HG03064 (cell line): ENCODE measurements at regions not wholly inside any gene's neighbourhood (a gene's known extent, or its start where the extent isn't known, plus 50 kb on each side); places are given as distances from the start of the nearest gene placed in this dataset.
A peak's percentile ranks its signal among the peaks of the same experiment; 100 is the strongest.

Experiments used
- ATAC-seq: cut with Tn5 transposase; IDR thresholded peaks from one replicate; pipeline ENCODE4 v1.9.1; 2021; ENCODE audit warnings: low read depth; ENCODE audit not compliant: unreplicated experiment

GRCh38 chr3:59424268-59425010, 374.6 kb upstream of the CFAP20DC start:
- ATAC-seq: no peak

- no peak for ATAC-seq
Observed at GRCh38 chr3:59423707-59424106, 373.9 kb upstream of the CFAP20DC start.

GRCh38 chr3:59422312-59422711, 372.5 kb upstream of the CFAP20DC start:
- ATAC-seq: no peak

- ATAC-seq: no peak
Observed at GRCh38 chr3:59418836-59419235, 369.0 kb upstream of the CFAP20DC start.

- no peak for ATAC-seq
Observed at GRCh38 chr3:59412516-59412915, 362.7 kb upstream of the CFAP20DC start.

- no peak for ATAC-seq
Observed at GRCh38 chr3:59411694-59412093, 361.9 kb upstream of the CFAP20DC start.

- no peak for ATAC-seq
Observed at GRCh38 chr3:59411186-59411585, 361.4 kb upstream of the CFAP20DC start.

- ATAC-seq: peak; percentile 64
Observed at GRCh38 chr3:59408047-59408624, 358.3 kb upstream of the CFAP20DC start.

GRCh38 chr3:59407425-59407824, 357.6 kb upstream of the CFAP20DC start:
- no peak for ATAC-seq

- ATAC-seq: peak; percentile 86
Observed at GRCh38 chr3:59406943-59407342, 357.1 kb upstream of the CFAP20DC start.

- no peak for ATAC-seq
Observed at GRCh38 chr3:59404851-59405250, 355.0 kb upstream of the CFAP20DC start.

- ATAC-seq: no peak
Observed at GRCh38 chr3:59404064-59404463, 354.2 kb upstream of the CFAP20DC start.

- no peak for ATAC-seq
Observed at GRCh38 chr3:59401924-59402323, 352.1 kb upstream of the CFAP20DC start.

GRCh38 chr3:59392116-59392515, 342.3 kb upstream of the CFAP20DC start:
- ATAC-seq: no peak

GRCh38 chr3:59391131-59391530, 341.3 kb upstream of the CFAP20DC start:
- ATAC-seq: no peak

- ATAC-seq: peak; percentile 56
Observed at GRCh38 chr3:59388555-59389270, 338.9 kb upstream of the CFAP20DC start.

GRCh38 chr3:59386165-59386564, 336.3 kb upstream of the CFAP20DC start:
- ATAC-seq: peak; percentile 79

GRCh38 chr3:59385547-59385946, 335.7 kb upstream of the CFAP20DC start:
- no peak for ATAC-seq

GRCh38 chr3:59381282-59381681, 331.5 kb upstream of the CFAP20DC start:
- ATAC-seq: peak; percentile 46

GRCh38 chr3:59380146-59380545, 330.3 kb upstream of the CFAP20DC start:
- ATAC-seq: no peak

- peak; percentile 100 for ATAC-seq
Observed at GRCh38 chr3:59374818-59375211, 325.0 kb upstream of the CFAP20DC start.
